Activated T-cell treated with anti-CD3 and anti-CD28 coated beads, Interleukin-2, amount 50 U/mL, for 24 hours (primary cell): ENCODE measurements at regions not wholly inside any gene's neighbourhood (a gene's known extent, or its start where the extent isn't known, plus 50 kb on each side); places are given as distances from the start of the nearest gene placed in this dataset.

Experiments
- DNase-seq: peaks from one replicate; pipeline ENCODE4 v3.0.0-alpha.2; 2020
- H3K27ac Mint-ChIP-seq: 2 replicates; pipeline ENCODE4 v1.8.0; 2020; ENCODE audit warnings: mild to moderate bottlenecking, mixed read lengths
- H3K27me3 Mint-ChIP-seq: 2 replicates; pipeline ENCODE4 v1.8.0; 2020; ENCODE audit warnings: mixed read lengths
- H3K36me3 Mint-ChIP-seq: 2 replicates; pipeline ENCODE4 v1.8.0; 2020; ENCODE audit warnings: low read depth, mixed read lengths
- H3K4me1 Mint-ChIP-seq: 2 replicates; pipeline ENCODE4 v1.8.0; 2020; ENCODE audit warnings: low read depth, mixed read lengths
- H3K4me3 Mint-ChIP-seq: 2 replicates; pipeline ENCODE4 v1.8.0; 2020; ENCODE audit warnings: mild to moderate bottlenecking, moderate library complexity, mixed read lengths
- H3K9me3 Mint-ChIP-seq: 2 replicates; pipeline ENCODE4 v1.8.0; 2020; ENCODE audit warnings: mixed read lengths

DNA sequence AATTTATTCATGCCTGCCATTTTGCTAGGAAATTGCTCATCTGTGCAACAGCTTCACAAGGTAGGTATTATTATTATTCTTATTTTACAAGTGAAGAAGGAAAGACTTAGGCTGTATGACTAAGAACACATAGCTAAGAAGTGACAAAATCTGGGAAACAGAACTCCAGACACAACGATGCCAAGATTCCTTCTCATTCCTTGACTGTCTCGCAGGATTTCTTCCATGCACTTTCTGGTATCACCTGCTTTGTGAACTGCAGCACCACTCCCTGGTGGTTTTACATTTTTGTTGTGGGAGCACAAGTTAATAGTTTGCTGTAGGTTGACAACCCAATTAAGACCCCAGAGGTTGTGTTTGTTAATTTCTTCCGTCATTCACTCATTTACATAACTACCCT lies 188.5 kb downstream of the LACC1 start:
- Mint-ChIP-seq H3K36me3 (no peaks in the 10 kb centered on the region), H3K4me3 (no peak overlapping the region), H3K27ac (no peak overlapping the region), H3K27me3 (peaks cover 6% of the 10 kb centered on the region), H3K9me3 (peaks cover 8% of the 10 kb centered on the region), H3K4me1 (no peaks in the 10 kb centered on the region)
- DNase-seq: no peak

DNA sequence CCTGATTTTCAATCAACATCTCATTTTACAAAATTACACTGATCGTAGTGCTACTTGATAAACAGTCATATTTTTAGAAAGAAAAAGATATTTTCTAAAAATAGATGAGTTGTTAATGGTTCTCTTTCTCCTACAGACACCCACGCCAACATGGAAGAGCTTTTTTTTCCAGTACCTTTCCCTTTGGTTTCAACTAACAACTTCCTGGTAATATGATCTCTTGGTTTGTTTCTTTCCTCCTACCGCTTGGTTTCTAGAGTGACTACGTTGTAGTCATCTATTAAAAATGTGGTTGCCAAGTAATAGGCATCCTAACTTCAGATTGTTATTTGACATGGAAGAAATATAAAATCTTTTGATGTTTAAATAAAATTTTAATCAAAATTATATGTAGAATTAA lies 189.0 kb downstream of the LACC1 start:
- peaks cover 6% of the 10 kb centered on the region for H3K27me3 Mint-ChIP-seq
- no peaks in the 10 kb centered on the region for H3K36me3 Mint-ChIP-seq
- DNase-seq: no peak
- H3K4me1 Mint-ChIP-seq: no peaks in the 10 kb centered on the region
- H3K9me3 Mint-ChIP-seq: peaks cover 11% of the 10 kb centered on the region
- no peak overlapping the region for H3K27ac Mint-ChIP-seq
- H3K4me3 Mint-ChIP-seq: no peak overlapping the region

- H3K36me3 Mint-ChIP-seq: no peaks in the 10 kb centered on the region
- peaks cover under 1% of the 10 kb centered on the region for H3K27me3 Mint-ChIP-seq
- H3K9me3 Mint-ChIP-seq: peaks cover 11% of the 10 kb centered on the region
- no peak overlapping the region for H3K27ac Mint-ChIP-seq
- no peak overlapping the region for H3K4me3 Mint-ChIP-seq
- H3K4me1 Mint-ChIP-seq: no peaks in the 10 kb centered on the region
- no peak for DNase-seq
Measured at GRCh38 chr13:44072536-44072935, 192.8 kb downstream of the LACC1 start.

GRCh38 chr13:44074611-44075010 lies 194.9 kb downstream of the LACC1 start:
- Mint-ChIP-seq H3K4me1 (no peaks in the 10 kb centered on the region), H3K27ac (no peak overlapping the region), H3K4me3 (no peak overlapping the region), H3K27me3 (peaks cover under 1% of the 10 kb centered on the region), H3K36me3 (no peaks in the 10 kb centered on the region), H3K9me3 (peaks cover 11% of the 10 kb centered on the region)
- DNase-seq: no peak

- peaks cover 9% of the 10 kb centered on the region for H3K9me3 Mint-ChIP-seq
- no peak overlapping the region for H3K4me3 Mint-ChIP-seq
- no peak for DNase-seq
- H3K4me1 Mint-ChIP-seq: no peaks in the 10 kb centered on the region
- H3K36me3 Mint-ChIP-seq: no peaks in the 10 kb centered on the region
- no peak overlapping the region for H3K27ac Mint-ChIP-seq
- peaks cover 4% of the 10 kb centered on the region for H3K27me3 Mint-ChIP-seq
Measured at GRCh38 chr13:44075113-44075512, 195.4 kb downstream of the LACC1 start.

GRCh38 chr13:44078806-44079376 lies 199.2 kb downstream of the LACC1 start:
- H3K4me1 Mint-ChIP-seq: no peaks in the 10 kb centered on the region
- no peak overlapping the region for H3K27ac Mint-ChIP-seq
- H3K27me3 Mint-ChIP-seq: peaks cover 4% of the 10 kb centered on the region
- H3K36me3 Mint-ChIP-seq: no peaks in the 10 kb centered on the region
- no peak for DNase-seq
- no peak overlapping the region for H3K4me3 Mint-ChIP-seq
- no peaks in the 10 kb centered on the region for H3K9me3 Mint-ChIP-seq

DNA sequence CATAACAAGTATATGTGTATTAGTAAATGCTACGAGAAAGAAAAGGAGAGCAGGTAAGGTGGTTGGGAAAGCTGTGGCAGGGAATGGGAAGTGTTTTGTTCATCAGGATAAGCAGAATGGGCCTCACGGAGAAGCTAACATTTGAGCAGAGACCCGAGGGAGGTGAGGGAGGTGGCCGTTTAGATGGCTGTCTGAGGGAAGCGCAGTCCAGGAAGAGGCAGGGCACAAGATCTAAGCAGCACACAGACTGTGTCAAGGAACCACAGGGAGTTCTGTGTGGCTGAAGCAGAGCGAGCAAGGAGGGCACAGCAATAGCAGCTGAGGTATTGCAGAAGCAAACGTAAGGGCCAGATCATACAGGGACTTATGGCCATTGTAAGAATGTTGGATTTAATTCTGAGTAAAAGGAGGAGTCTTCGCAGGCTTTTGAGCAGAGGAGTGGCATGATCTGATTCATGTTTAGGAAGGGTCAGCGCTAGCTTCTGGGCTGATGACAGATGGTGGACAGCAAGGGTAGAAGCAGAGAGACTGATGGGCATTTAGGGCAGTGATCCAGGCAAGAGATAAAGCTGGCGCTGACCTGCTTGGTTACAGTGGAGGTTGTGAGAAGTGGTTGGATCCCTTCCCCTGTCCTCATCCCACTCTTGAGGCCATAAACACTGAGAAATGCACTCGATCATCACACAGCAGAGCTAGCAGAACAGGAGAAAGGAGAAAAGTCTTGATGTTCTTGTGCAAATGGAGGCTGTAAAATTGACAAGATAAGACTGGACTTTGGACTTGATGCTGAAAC lies 199.9 kb downstream of the LACC1 start:
- H3K4me3 Mint-ChIP-seq: no peak overlapping the region
- peaks cover 4% of the 10 kb centered on the region for H3K27me3 Mint-ChIP-seq
- no peak overlapping the region for H3K27ac Mint-ChIP-seq
- H3K4me1 Mint-ChIP-seq: no peaks in the 10 kb centered on the region
- H3K9me3 Mint-ChIP-seq: no peaks in the 10 kb centered on the region
- H3K36me3 Mint-ChIP-seq: no peaks in the 10 kb centered on the region
- no peak for DNase-seq

- peaks cover 9% of the 10 kb centered on the region for H3K27me3 Mint-ChIP-seq
- no peak for DNase-seq
- no peak overlapping the region for H3K4me3 Mint-ChIP-seq
- no peaks in the 10 kb centered on the region for H3K36me3 Mint-ChIP-seq
- peaks cover 13% of the 10 kb centered on the region for H3K4me1 Mint-ChIP-seq
- no peak overlapping the region for H3K27ac Mint-ChIP-seq
- H3K9me3 Mint-ChIP-seq: no peaks in the 10 kb centered on the region
Measured at GRCh38 chr13:44084146-44084545, 204.4 kb downstream of the LACC1 start.

DNA sequence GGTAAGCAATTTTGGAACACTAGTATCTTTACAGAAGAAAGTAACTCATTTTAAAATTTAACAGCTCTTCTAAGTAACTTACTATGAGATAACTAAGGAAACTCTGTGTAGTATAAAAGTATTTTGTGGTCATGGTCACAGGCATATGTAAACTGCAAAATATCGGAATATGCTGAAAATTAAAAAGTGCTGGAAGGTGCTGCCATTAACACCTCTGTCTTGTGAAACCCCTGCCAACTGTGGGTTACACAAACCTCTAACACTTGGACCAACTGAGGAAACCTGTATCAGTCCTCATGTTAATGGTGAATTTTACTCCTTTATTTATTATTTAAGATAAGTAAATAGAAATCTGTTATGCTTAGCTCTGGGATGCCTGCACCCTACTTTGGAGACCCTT lies 206.7 kb downstream of the LACC1 start:
- no peak overlapping the region for H3K4me3 Mint-ChIP-seq
- no peaks in the 10 kb centered on the region for H3K36me3 Mint-ChIP-seq
- H3K27me3 Mint-ChIP-seq: peaks cover 6% of the 10 kb centered on the region
- no peaks in the 10 kb centered on the region for H3K9me3 Mint-ChIP-seq
- H3K27ac Mint-ChIP-seq: no peak overlapping the region
- peaks cover 25% of the 10 kb centered on the region for H3K4me1 Mint-ChIP-seq
- no peak for DNase-seq

DNA sequence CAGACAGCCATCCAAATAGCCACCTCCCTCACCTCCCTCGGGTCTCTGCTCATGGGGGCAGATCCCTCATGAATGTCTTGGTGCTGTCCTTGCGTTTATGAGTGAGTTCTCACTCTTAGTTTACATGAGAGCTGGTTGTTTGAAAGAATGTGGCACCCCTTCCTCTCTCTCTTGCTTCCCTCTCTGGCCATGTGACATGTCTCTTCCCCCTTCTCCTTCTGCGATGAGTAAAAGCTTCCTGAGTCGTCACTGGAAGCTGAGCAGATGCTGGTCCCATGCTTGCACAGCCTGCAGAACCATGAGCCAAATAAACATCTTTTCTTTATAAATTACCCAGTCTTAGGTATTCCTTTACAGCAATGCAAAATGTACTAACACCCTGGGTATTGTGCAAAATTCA lies 208.7 kb downstream of the LACC1 start:
- peaks cover 32% of the 10 kb centered on the region for H3K4me1 Mint-ChIP-seq
- H3K27ac Mint-ChIP-seq: peak overlapping the region; percentile 35
- H3K9me3 Mint-ChIP-seq: no peaks in the 10 kb centered on the region
- no peak for DNase-seq
- peaks cover 6% of the 10 kb centered on the region for H3K27me3 Mint-ChIP-seq
- H3K4me3 Mint-ChIP-seq: no peak overlapping the region
- no peaks in the 10 kb centered on the region for H3K36me3 Mint-ChIP-seq

DNA sequence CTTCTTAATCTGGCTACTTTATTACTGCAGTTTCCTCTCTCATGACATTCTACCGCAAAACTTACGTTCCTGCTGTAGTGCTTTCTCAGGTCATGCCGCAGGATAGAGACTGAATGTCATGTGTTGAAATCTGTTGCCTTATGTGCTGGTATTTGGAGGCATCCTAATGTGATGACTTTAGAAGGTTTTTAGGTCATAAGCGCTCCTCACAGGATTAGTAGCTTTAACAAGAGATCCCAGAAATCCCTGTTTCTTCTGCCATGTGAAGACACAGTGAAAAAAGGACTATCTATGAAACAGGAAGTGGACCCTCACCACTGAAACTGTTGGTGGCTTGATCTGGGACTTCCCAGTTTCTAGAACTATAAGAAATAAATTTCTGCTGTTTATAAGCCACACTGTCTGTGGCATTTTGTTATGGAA lies 209.3 kb downstream of the LACC1 start:
- no peak overlapping the region for H3K4me3 Mint-ChIP-seq
- H3K27me3 Mint-ChIP-seq: peaks cover 6% of the 10 kb centered on the region
- no peak for DNase-seq
- H3K9me3 Mint-ChIP-seq: no peaks in the 10 kb centered on the region
- H3K4me1 Mint-ChIP-seq: peaks cover 32% of the 10 kb centered on the region
- no peaks in the 10 kb centered on the region for H3K36me3 Mint-ChIP-seq
- H3K27ac Mint-ChIP-seq: peak overlapping the region; percentile 69

DNA sequence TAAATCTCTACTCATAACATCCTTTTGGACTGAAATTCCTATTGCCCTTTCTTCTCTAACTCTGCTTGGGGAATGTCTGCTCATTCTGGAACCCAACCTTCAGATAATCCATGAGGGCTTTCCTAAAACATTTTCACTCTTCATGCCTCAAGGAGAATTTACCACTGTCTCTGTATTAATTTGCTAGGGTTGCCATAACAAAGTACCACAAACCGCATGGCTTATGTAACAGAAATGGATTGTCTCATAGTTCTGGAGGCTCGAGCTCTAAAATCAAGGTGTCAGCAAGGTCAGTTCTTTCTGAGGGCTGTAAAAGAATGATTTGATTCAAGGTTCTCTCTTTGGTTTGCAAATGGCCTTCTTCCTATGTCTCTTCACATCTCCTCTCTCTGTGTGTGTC lies 209.7 kb downstream of the LACC1 start:
- Mint-ChIP-seq H3K36me3 (no peaks in the 10 kb centered on the region), H3K27me3 (peaks cover 9% of the 10 kb centered on the region), H3K27ac (peak overlapping the region; percentile 12), H3K4me1 (peaks cover 32% of the 10 kb centered on the region), H3K4me3 (no peak overlapping the region), H3K9me3 (no peaks in the 10 kb centered on the region)
- DNase-seq: no peak

GRCh38 chr13:44092078-44092970 lies 212.6 kb downstream of the LACC1 start:
- Mint-ChIP-seq H3K27ac (no peak overlapping the region), H3K4me3 (no peak overlapping the region), H3K9me3 (no peaks in the 10 kb centered on the region)

GRCh38 chr13:44093607-44094564 lies 214.2 kb downstream of the LACC1 start:
- H3K27ac Mint-ChIP-seq: no peak overlapping the region
- H3K27me3 Mint-ChIP-seq: peaks cover 3% of the 10 kb centered on the region
- DNase-seq: no peak
- H3K36me3 Mint-ChIP-seq: no peaks in the 10 kb centered on the region
- H3K9me3 Mint-ChIP-seq: no peaks in the 10 kb centered on the region
- peaks cover 21% of the 10 kb centered on the region for H3K4me1 Mint-ChIP-seq
- no peak overlapping the region for H3K4me3 Mint-ChIP-seq

More at GRCh38 chr13:44092078-44092970, 212.6 kb downstream of the LACC1 start:
- no peak for DNase-seq
- no peaks in the 10 kb centered on the region for H3K36me3 Mint-ChIP-seq
- H3K27me3 Mint-ChIP-seq: peaks cover 9% of the 10 kb centered on the region
- peaks cover 32% of the 10 kb centered on the region for H3K4me1 Mint-ChIP-seq
